ENCODE measurements at regions not wholly inside any gene's neighbourhood (a gene's known extent, or its start where the extent isn't known, plus 50 kb on each side); places are given as distances from the start of the nearest gene placed in this dataset.

- Histone ChIP-seq H3K27ac (ENCODE audit: low read length) (no peak overlapping the region), H3K4me3 (ENCODE audit: low read depth in 2 of 2, low read length in 2 of 2) (no peak overlapping the region), H3K4me1 (ENCODE audit: control insufficient read depth, insufficient read depth, low read length) (no peaks in the 10 kb centered on the region), H3K36me3 (ENCODE audit: control insufficient read depth, insufficient read depth, low read length) (no peaks in the 10 kb centered on the region), H3K27me3 (ENCODE audit: control insufficient read depth, insufficient read depth, low read length) (no peaks in the 10 kb centered on the region), H3K9me3 (ENCODE audit: control insufficient read depth, insufficient read depth, low read depth, low read length) (no peaks in the 10 kb centered on the region)
- BruUV-seq (replicated peaks) = no TSS peak
- ChIA-PET CTCF (no interaction called here), POLR2A (no interaction called here)
- intact Hi-C loops (cut with micrococcal nuclease; ENCODE audit: unreplicated experiment) (no loop called here), in situ Hi-C loops (cut with HindIII; ENCODE audit: low pct_unique_long_range_greater_than_20kb, low sequenced_read_pairs) (no loop called here)
- DNase-seq (ENCODE audit: low read depth, low spot score) (no peak), ATAC-seq (no peak)
- TF ChIP-seq SIN3A (IDR thresholded peaks at IDR 0.05; ENCODE audit: borderline replicate concordance, insufficient read depth, low read depth, low read length) (no peak), TCF7L2 (IDR thresholded peaks at IDR 0.05; ENCODE audit: low read depth, low read length) (no peak), CTCF (IDR thresholded peaks at IDR 0.05) (no peak), POLR2AphosphoS5 (IDR thresholded peaks at IDR 0.05; ENCODE audit: low read depth, low read length) (no peak)
- TF ChIP-seq, protein P1, sequence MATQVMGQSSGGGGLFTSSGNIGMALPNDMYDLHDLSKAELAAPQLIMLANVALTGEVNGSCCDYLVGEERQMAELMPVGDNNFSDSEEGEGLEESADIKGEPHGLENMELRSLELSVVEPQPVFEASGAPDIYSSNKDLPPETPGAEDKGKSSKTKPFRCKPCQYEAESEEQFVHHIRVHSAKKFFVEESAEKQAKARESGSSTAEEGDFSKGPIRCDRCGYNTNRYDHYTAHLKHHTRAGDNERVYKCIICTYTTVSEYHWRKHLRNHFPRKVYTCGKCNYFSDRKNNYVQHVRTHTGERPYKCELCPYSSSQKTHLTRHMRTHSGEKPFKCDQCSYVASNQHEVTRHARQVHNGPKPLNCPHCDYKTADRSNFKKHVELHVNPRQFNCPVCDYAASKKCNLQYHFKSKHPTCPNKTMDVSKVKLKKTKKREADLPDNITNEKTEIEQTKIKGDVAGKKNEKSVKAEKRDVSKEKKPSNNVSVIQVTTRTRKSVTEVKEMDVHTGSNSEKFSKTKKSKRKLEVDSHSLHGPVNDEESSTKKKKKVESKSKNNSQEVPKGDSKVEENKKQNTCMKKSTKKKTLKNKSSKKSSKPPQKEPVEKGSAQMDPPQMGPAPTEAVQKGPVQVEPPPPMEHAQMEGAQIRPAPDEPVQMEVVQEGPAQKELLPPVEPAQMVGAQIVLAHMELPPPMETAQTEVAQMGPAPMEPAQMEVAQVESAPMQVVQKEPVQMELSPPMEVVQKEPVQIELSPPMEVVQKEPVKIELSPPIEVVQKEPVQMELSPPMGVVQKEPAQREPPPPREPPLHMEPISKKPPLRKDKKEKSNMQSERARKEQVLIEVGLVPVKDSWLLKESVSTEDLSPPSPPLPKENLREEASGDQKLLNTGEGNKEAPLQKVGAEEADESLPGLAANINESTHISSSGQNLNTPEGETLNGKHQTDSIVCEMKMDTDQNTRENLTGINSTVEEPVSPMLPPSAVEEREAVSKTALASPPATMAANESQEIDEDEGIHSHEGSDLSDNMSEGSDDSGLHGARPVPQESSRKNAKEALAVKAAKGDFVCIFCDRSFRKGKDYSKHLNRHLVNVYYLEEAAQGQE (IDR thresholded peaks at IDR 0.05; ENCODE audit: insufficient read depth in 1 of 2, low read depth in 2 of 2, low read length in 1 of 2) = no peak
Measured at GRCh38 chr2:60275958-60276357, 277.5 kb downstream of the BCL11A start.

- BruUV-seq (replicated peaks) = no TSS peak
- Histone ChIP-seq H3K4me1 (ENCODE audit: control insufficient read depth, insufficient read depth, low read length) (no peaks in the 10 kb centered on the region), H3K36me3 (ENCODE audit: control insufficient read depth, insufficient read depth, low read length) (no peaks in the 10 kb centered on the region), H3K27ac (ENCODE audit: low read length) (no peak overlapping the region), H3K4me3 (ENCODE audit: low read depth in 2 of 2, low read length in 2 of 2) (no peak overlapping the region), H3K9me3 (ENCODE audit: control insufficient read depth, insufficient read depth, low read depth, low read length) (no peaks in the 10 kb centered on the region), H3K27me3 (ENCODE audit: control insufficient read depth, insufficient read depth, low read length) (no peaks in the 10 kb centered on the region)
- no peak for TF ChIP-seq SIN3A (IDR thresholded peaks at IDR 0.05; ENCODE audit: borderline replicate concordance, insufficient read depth, low read depth, low read length)
- TF ChIP-seq TCF7L2 (IDR thresholded peaks at IDR 0.05; ENCODE audit: low read depth, low read length) = no peak
- TF ChIP-seq CTCF (IDR thresholded peaks at IDR 0.05) = no peak
- TF ChIP-seq POLR2AphosphoS5 (IDR thresholded peaks at IDR 0.05; ENCODE audit: low read depth, low read length) = no peak
- TF ChIP-seq, protein P1 (IDR thresholded peaks at IDR 0.05; ENCODE audit: insufficient read depth in 1 of 2, low read depth in 2 of 2, low read length in 1 of 2) = no peak
- intact Hi-C loops (cut with micrococcal nuclease; ENCODE audit: unreplicated experiment) = no loop called here
- ATAC-seq (no peak), DNase-seq (ENCODE audit: low read depth, low spot score) (no peak)
- in situ Hi-C loops (cut with HindIII; ENCODE audit: low pct_unique_long_range_greater_than_20kb, low sequenced_read_pairs) = no loop called here
- CTCF ChIA-PET = no interaction called here
- POLR2A ChIA-PET = no interaction called here
Measured at GRCh38 chr2:60273836-60274235, 279.6 kb downstream of the BCL11A start.
